ENCODE measurements at regions not wholly inside any gene's neighbourhood (a gene's known extent, or its start where the extent isn't known, plus 50 kb on each side); places are given as distances from the start of the nearest gene placed in this dataset.

- TF ChIP-seq POLR2AphosphoS5 (IDR thresholded peaks at IDR 0.05; ENCODE audit: low read depth, low read length) (no peak), SIN3A (IDR thresholded peaks at IDR 0.05; ENCODE audit: borderline replicate concordance, insufficient read depth, low read length) (no peak), FOXP2 (optimal IDR thresholded peaks at IDR 0.05; ENCODE audit: borderline replicate concordance, extremely low read depth, extremely low read length, insufficient read depth) (no peak), TAF1 (IDR thresholded peaks at IDR 0.05; ENCODE audit: borderline replicate concordance, insufficient read depth, low read length) (no peak), REST (IDR thresholded peaks at IDR 0.05; ENCODE audit: insufficient read depth in 1 of 2, low read depth in 2 of 2, low read length in 2 of 2) (no peak)
These were observed 82.2 kb downstream of the RIN2 start for GRCh38 chr20:19840111-19840710.

- TF ChIP-seq POLR2AphosphoS5 (IDR thresholded peaks at IDR 0.05; ENCODE audit: low read depth, low read length) (no peak), SIN3A (IDR thresholded peaks at IDR 0.05; ENCODE audit: borderline replicate concordance, insufficient read depth, low read length) (no peak), FOXP2 (optimal IDR thresholded peaks at IDR 0.05; ENCODE audit: borderline replicate concordance, extremely low read depth, extremely low read length, insufficient read depth) (no peak), TAF1 (IDR thresholded peaks at IDR 0.05; ENCODE audit: borderline replicate concordance, insufficient read depth, low read length) (no peak), REST (IDR thresholded peaks at IDR 0.05; ENCODE audit: insufficient read depth in 1 of 2, low read depth in 2 of 2, low read length in 2 of 2) (no peak)
These were observed 83.7 kb downstream of the RIN2 start for GRCh38 chr20:19841740-19842139.

- TF ChIP-seq REST (IDR thresholded peaks at IDR 0.05; ENCODE audit: insufficient read depth in 1 of 2, low read depth in 2 of 2, low read length in 2 of 2) (peak in 1 of 2 experiments; percentile 66; a peak in 2 of 4 replicates), SIN3A (IDR thresholded peaks at IDR 0.05; ENCODE audit: borderline replicate concordance, insufficient read depth, low read length) (no peak)
These were observed 89.3 kb downstream of the RIN2 start for GRCh38 chr20:19847383-19847782.

GRCh38 chr20:19849341-19850197 is 91.5 kb downstream of the RIN2 start:
- TF ChIP-seq REST (IDR thresholded peaks at IDR 0.05; ENCODE audit: insufficient read depth in 1 of 2, low read depth in 2 of 2, low read length in 2 of 2) (no peak), POLR2AphosphoS5 (IDR thresholded peaks at IDR 0.05; ENCODE audit: low read depth, low read length) (no peak)

GRCh38 chr20:19850198-19850533 is 92.1 kb downstream of the RIN2 start:
- no peak for TF ChIP-seq TAF1 (IDR thresholded peaks at IDR 0.05; ENCODE audit: borderline replicate concordance, insufficient read depth, low read length)
- TF ChIP-seq REST (IDR thresholded peaks at IDR 0.05; ENCODE audit: insufficient read depth in 1 of 2, low read depth in 2 of 2, low read length in 2 of 2), result no peak
- no peak for TF ChIP-seq SIN3A (IDR thresholded peaks at IDR 0.05; ENCODE audit: borderline replicate concordance, insufficient read depth, low read length)
- TF ChIP-seq POLR2AphosphoS5 (IDR thresholded peaks at IDR 0.05; ENCODE audit: low read depth, low read length), result no peak
- TF ChIP-seq FOXP2 (optimal IDR thresholded peaks at IDR 0.05; ENCODE audit: borderline replicate concordance, extremely low read depth, extremely low read length, insufficient read depth), result no peak

Measured in PFSK-1 (cell line).